Endothelial cell of hepatic sinusoid (primary cell): ENCODE measurements at regions not wholly inside any gene's neighbourhood (a gene's known extent, or its start where the extent isn't known, plus 50 kb on each side); places are given as distances from the start of the nearest gene placed in this dataset.

Experiments
- in situ Hi-C: cut with HindIII; loops from 2 replicates; pipeline ENCODE4 v1.10.0; 2017; ENCODE audit warnings: low sequenced_read_pairs

- in situ Hi-C loops: loop anchor here (5.0 kb wide), 2 partner anchors 55 to 210 kb away; no protein-coding TSS in a partner anchor
These were observed 176.7 kb downstream of the GLI2 start for GRCh38 chr2:120912101-120912985.

GRCh38 chr2:120913972-120914838 is 178.5 kb downstream of the GLI2 start:
- in situ Hi-C loops: loop anchor here (5.0 kb wide), 2 partner anchors 53 to 212 kb away; no protein-coding TSS in a partner anchor

- in situ Hi-C loops: loop anchor here (5.0 kb wide), 2 partner anchors 52 to 213 kb away; no protein-coding TSS in a partner anchor
These were observed 179.3 kb downstream of the GLI2 start for GRCh38 chr2:120914839-120915521.

GRCh38 chr2:120915670-120916069 is 180.0 kb downstream of the GLI2 start:
- in situ Hi-C loops: no loop called here

- in situ Hi-C loops: no loop called here
These were observed 180.8 kb downstream of the GLI2 start for GRCh38 chr2:120916446-120916845.

- in situ Hi-C loops: no loop called here
These were observed 182.2 kb downstream of the GLI2 start for GRCh38 chr2:120917886-120918285.

- in situ Hi-C loops: no loop called here
These were observed 183.5 kb downstream of the GLI2 start for GRCh38 chr2:120919216-120919615.

- in situ Hi-C loops: no loop called here
These were observed 184.2 kb downstream of the GLI2 start for GRCh38 chr2:120919771-120920453.

GRCh38 chr2:120920454-120921148 is 184.9 kb downstream of the GLI2 start:
- in situ Hi-C loops: no loop called here

GRCh38 chr2:120921457-120921856 is 185.8 kb downstream of the GLI2 start:
- in situ Hi-C loops: no loop called here

GRCh38 chr2:120922571-120923332 is 187.1 kb downstream of the GLI2 start:
- in situ Hi-C loops: no loop called here

- in situ Hi-C loops: no loop called here
These were observed 187.8 kb downstream of the GLI2 start for GRCh38 chr2:120923426-120923825.

- in situ Hi-C loops: no loop called here
These were observed 189.3 kb downstream of the GLI2 start for GRCh38 chr2:120924924-120925323.

GRCh38 chr2:120926463-120927264 is 191.0 kb downstream of the GLI2 start:
- in situ Hi-C loops: no loop called here

GRCh38 chr2:120927265-120927628 is 191.6 kb downstream of the GLI2 start:
- in situ Hi-C loops: no loop called here

- in situ Hi-C loops: no loop called here
These were observed 194.2 kb downstream of the GLI2 start for GRCh38 chr2:120929829-120930228.

- in situ Hi-C loops: no loop called here
These were observed 194.6 kb downstream of the GLI2 start for GRCh38 chr2:120930236-120930635.

GRCh38 chr2:120930864-120931263 is 195.2 kb downstream of the GLI2 start:
- in situ Hi-C loops: no loop called here
